ENCODE measurements at regions not wholly inside any gene's neighbourhood (a gene's known extent, or its start where the extent isn't known, plus 50 kb on each side); places are given as distances from the start of the nearest gene placed in this dataset.

DNA sequence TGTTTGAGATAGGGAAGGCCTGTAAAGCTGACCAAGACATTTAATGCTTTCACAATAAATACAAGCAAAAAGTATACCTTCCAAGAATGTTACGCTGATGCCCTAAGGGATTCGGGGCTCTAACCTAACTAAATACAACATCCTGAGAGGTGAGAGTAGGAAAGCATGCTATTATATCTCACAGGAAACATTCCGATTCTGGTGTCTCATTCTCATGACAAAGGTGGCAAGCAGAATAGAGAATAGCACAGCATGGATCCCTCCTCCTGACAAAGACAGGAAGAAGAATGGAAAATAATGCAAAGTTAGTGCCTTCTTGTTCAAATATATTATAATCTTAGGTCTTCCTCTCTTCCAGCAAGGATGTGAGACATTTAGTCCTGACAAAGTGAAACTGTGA, 504.3 kb downstream of the TFEC start:
- ATAC-seq (no peak), DNase-seq (no peak)
- H3K27ac ChIP-seq, result no peak overlapping the region
- intact Hi-C loops (cut with DNase I), result no loop called here
- H3K4me3 ChIP-seq, result no peak overlapping the region
- H3K4me1 ChIP-seq, result no peaks in the 10 kb centered on the region
- WGBS, 3 donors, result 55 to 58% (median 56%) methylated on average over 3 of the region's 3 CpGs
- TF ChIP-seq, protein P1, sequence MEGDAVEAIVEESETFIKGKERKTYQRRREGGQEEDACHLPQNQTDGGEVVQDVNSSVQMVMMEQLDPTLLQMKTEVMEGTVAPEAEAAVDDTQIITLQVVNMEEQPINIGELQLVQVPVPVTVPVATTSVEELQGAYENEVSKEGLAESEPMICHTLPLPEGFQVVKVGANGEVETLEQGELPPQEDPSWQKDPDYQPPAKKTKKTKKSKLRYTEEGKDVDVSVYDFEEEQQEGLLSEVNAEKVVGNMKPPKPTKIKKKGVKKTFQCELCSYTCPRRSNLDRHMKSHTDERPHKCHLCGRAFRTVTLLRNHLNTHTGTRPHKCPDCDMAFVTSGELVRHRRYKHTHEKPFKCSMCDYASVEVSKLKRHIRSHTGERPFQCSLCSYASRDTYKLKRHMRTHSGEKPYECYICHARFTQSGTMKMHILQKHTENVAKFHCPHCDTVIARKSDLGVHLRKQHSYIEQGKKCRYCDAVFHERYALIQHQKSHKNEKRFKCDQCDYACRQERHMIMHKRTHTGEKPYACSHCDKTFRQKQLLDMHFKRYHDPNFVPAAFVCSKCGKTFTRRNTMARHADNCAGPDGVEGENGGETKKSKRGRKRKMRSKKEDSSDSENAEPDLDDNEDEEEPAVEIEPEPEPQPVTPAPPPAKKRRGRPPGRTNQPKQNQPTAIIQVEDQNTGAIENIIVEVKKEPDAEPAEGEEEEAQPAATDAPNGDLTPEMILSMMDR (IDR thresholded peaks at IDR 0.05), result no peak
- H3K36me3 ChIP-seq (ENCODE audit: insufficient read depth in 1 of 2, low read depth in 1 of 2), result no peaks in the 10 kb centered on the region
- no peaks in the 10 kb centered on the region for H3K27me3 ChIP-seq (ENCODE audit: insufficient read depth in 3 of 3, low read length in 2 of 3)
- no peaks in the 10 kb centered on the region for H3K9me3 ChIP-seq

DNA sequence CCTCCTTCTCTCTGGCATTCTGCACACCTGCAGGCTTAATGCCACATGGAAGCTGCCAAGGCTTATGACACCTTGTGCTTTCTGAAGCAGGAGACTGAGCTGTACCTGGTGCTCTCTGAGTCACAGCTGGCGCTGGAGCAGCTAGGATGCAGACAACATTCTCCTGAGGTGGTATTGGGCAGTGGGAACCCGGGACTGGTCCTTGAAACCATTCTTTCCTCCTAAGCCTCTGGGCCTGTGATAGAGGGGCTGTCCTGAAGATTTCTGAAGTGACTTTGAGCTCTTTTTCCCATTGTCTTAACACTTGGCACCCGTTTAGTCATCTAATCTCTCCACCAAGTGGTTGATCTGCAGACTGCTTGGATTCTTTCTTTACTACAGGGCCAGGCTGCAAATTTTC, 508.4 kb downstream of the TFEC start:
- DNase-seq (no peak), ATAC-seq (no peak)
- intact Hi-C loops (cut with DNase I), result no loop called here
- Histone ChIP-seq H3K36me3 (ENCODE audit: insufficient read depth in 1 of 2, low read depth in 1 of 2) (no peaks in the 10 kb centered on the region), H3K4me1 (no peaks in the 10 kb centered on the region), H3K27me3 (ENCODE audit: insufficient read depth in 3 of 3, low read length in 2 of 3) (no peaks in the 10 kb centered on the region), H3K4me3 (no peak overlapping the region), H3K9me3 (no peaks in the 10 kb centered on the region), H3K27ac (no peak overlapping the region)
- WGBS, 3 donors, result 85 to 88% (median 85%) methylated on average over 3 of the region's 3 CpGs
- TF ChIP-seq, protein P1 (IDR thresholded peaks at IDR 0.05), result no peak

DNA sequence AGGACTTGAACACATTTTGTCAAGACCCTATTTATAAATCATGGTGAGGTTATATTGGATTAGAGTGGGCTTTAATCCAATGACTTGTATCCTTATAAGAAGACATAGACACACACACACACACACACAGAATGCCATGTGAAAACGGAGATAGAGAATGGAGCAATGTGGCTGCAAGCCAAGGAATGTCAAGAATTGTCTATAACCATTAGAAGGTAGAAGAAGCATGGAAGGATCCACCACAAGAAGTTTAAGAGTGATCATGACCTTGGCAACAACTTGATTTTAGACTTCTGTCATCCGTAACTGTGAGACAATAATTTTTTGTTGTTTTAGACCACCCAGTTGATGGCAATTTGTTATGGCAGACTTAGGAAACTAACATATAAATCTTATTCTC, 514.2 kb downstream of the TFEC start:
- no peaks in the 10 kb centered on the region for H3K27me3 ChIP-seq (ENCODE audit: insufficient read depth in 3 of 3, low read length in 2 of 3)
- H3K4me3 ChIP-seq, result no peak overlapping the region
- 24 to 34% (median 29%) methylated on average over 2 of the region's 2 CpGs for WGBS, 3 donors
- H3K27ac ChIP-seq, result no peak overlapping the region
- ATAC-seq (no peak), DNase-seq (no peak)
- H3K4me1 ChIP-seq, result no peaks in the 10 kb centered on the region
- no peaks in the 10 kb centered on the region for H3K9me3 ChIP-seq
- intact Hi-C loops (cut with DNase I), result no loop called here
- TF ChIP-seq, protein P1 (IDR thresholded peaks at IDR 0.05), result no peak
- H3K36me3 ChIP-seq (ENCODE audit: insufficient read depth in 1 of 2, low read depth in 1 of 2), result no peaks in the 10 kb centered on the region

DNA sequence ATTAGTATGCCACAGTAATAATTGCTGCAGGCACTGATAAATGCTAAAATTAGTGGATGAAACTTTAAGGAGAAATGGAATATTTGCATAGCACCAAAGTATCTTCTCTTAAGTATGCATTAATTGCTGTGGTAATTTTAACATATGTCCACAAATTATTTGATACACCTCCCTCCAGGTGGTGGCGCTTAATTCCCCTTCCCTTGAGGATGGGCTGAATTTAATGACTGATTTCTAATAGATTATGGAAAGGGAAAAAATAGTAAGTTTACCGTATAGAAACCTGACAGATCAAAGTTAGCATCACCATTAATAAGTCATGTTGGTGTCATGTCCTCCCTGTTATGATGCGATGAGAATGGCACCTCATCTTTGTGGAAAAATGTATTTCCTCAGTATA, 519.2 kb downstream of the TFEC start:
- DNase-seq, result no peak
- H3K4me1 ChIP-seq, result no peaks in the 10 kb centered on the region
- TF ChIP-seq, protein P1 (IDR thresholded peaks at IDR 0.05), result no peak
- H3K27ac ChIP-seq, result no peak overlapping the region
- H3K36me3 ChIP-seq (ENCODE audit: insufficient read depth in 1 of 2, low read depth in 1 of 2), result no peaks in the 10 kb centered on the region
- ATAC-seq, result no peak
- intact Hi-C loops (cut with DNase I), result no loop called here
- no peak overlapping the region for H3K4me3 ChIP-seq
- WGBS, 3 donors, result 93 to 94% (median 93%) methylated on average over 3 of the region's 3 CpGs
- no peaks in the 10 kb centered on the region for H3K9me3 ChIP-seq
- no peaks in the 10 kb centered on the region for H3K27me3 ChIP-seq (ENCODE audit: insufficient read depth in 3 of 3, low read length in 2 of 3)

DNA sequence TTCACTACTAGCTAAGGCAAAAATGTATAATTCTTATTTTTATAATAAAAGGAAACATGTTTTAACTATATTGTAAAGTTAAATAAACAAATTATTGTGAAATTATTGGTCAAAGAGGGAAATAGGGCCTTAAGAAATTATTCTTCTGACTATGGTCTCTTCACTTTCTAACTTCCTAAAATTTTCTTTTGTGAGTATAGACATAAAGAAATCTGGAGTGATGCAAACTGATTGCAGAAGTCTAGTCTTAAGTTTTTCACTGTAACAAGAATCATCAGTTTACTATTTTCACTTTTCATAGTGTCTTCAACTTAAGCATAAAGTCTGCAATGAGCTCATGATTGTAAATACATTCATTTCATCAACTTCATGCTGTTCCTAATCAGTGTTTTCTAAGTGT, 525.4 kb downstream of the TFEC start:
- Histone ChIP-seq H3K4me1 (no peaks in the 10 kb centered on the region), H3K27me3 (ENCODE audit: insufficient read depth in 3 of 3, low read length in 2 of 3) (no peaks in the 10 kb centered on the region), H3K9me3 (no peaks in the 10 kb centered on the region), H3K36me3 (ENCODE audit: insufficient read depth in 1 of 2, low read depth in 1 of 2) (no peaks in the 10 kb centered on the region), H3K27ac (no peak overlapping the region), H3K4me3 (no peak overlapping the region)
- intact Hi-C loops (cut with DNase I), result no loop called here
- no peak for DNase-seq
- ATAC-seq, result no peak
- TF ChIP-seq, protein P1 (IDR thresholded peaks at IDR 0.05), result no peak
